HG03066 (cell line): ENCODE measurements at regions not wholly inside any gene's neighbourhood (a gene's known extent, or its start where the extent isn't known, plus 50 kb on each side); places are given as distances from the start of the nearest gene placed in this dataset.

ENCODE experiments used
- ATAC-seq: cut with Tn5 transposase; IDR thresholded peaks from one replicate; pipeline ENCODE4 v1.9.1; 2021; ENCODE audit warnings: low read depth; ENCODE audit not compliant: unreplicated experiment

GRCh38 chr4:181549576-181550188 lies 693.5 kb upstream of the TENM3 start:
- no peak for ATAC-seq

- ATAC-seq: no peak
Measured at GRCh38 chr4:181550381-181550780, 692.8 kb upstream of the TENM3 start.

- ATAC-seq: no peak
Measured at GRCh38 chr4:181559637-181560036, 683.6 kb upstream of the TENM3 start.

GRCh38 chr4:181562399-181562798 lies 680.8 kb upstream of the TENM3 start:
- no peak for ATAC-seq

- no peak for ATAC-seq
Measured at GRCh38 chr4:181564625-181565024, 678.6 kb upstream of the TENM3 start.

GRCh38 chr4:181566490-181566889 lies 676.7 kb upstream of the TENM3 start:
- ATAC-seq: no peak

GRCh38 chr4:181569553-181569952 lies 673.6 kb upstream of the TENM3 start:
- ATAC-seq: no peak

- no peak for ATAC-seq
Measured at GRCh38 chr4:181578911-181579310, 664.3 kb upstream of the TENM3 start.

GRCh38 chr4:181579486-181579885 lies 663.7 kb upstream of the TENM3 start:
- ATAC-seq: no peak

GRCh38 chr4:181581983-181582382 lies 661.2 kb upstream of the TENM3 start:
- ATAC-seq: no peak

GRCh38 chr4:181582595-181582994 lies 660.6 kb upstream of the TENM3 start:
- no peak for ATAC-seq

- ATAC-seq: no peak
Measured at GRCh38 chr4:181588733-181589302, 654.4 kb upstream of the TENM3 start.

- no peak for ATAC-seq
Measured at GRCh38 chr4:181592221-181592745, 650.9 kb upstream of the TENM3 start.

GRCh38 chr4:181593703-181594102 lies 649.5 kb upstream of the TENM3 start:
- no peak for ATAC-seq

- ATAC-seq: no peak
Measured at GRCh38 chr4:181594188-181594587, 649.0 kb upstream of the TENM3 start.

GRCh38 chr4:181595716-181596115 lies 647.5 kb upstream of the TENM3 start:
- no peak for ATAC-seq

- ATAC-seq: no peak
Measured at GRCh38 chr4:181597766-181598165, 645.4 kb upstream of the TENM3 start.

- ATAC-seq: no peak
Measured at GRCh38 chr4:181599134-181599533, 644.1 kb upstream of the TENM3 start.

- ATAC-seq: no peak
Measured at GRCh38 chr4:181601103-181601502, 642.1 kb upstream of the TENM3 start.

GRCh38 chr4:181604546-181604945 lies 638.7 kb upstream of the TENM3 start:
- ATAC-seq: no peak

GRCh38 chr4:181606300-181606699 lies 636.9 kb upstream of the TENM3 start:
- no peak for ATAC-seq

- no peak for ATAC-seq
Measured at GRCh38 chr4:181608181-181608580, 635.0 kb upstream of the TENM3 start.
